ENCODE measurements at regions not wholly inside any gene's neighbourhood (a gene's known extent, or its start where the extent isn't known, plus 50 kb on each side); places are given as distances from the start of the nearest gene placed in this dataset.

GRCh38 chr18:8458546-8459215 is 150.6 kb upstream of the RAB12 start:
- no peak for DNase-seq (ENCODE audit: low spot score)

GRCh38 chr18:8460748-8461147 is 148.5 kb upstream of the RAB12 start:
- DNase-seq (ENCODE audit: low spot score): no peak

- DNase-seq (ENCODE audit: low spot score): no peak
These were observed 147.7 kb upstream of the RAB12 start for GRCh38 chr18:8461544-8461943.

GRCh38 chr18:8462651-8463185 is 146.5 kb upstream of the RAB12 start:
- no peak for DNase-seq (ENCODE audit: low spot score)

- DNase-seq (ENCODE audit: low spot score): no peak
These were observed 145.4 kb upstream of the RAB12 start for GRCh38 chr18:8463791-8464190.

GRCh38 chr18:8468191-8468590 is 141.0 kb upstream of the RAB12 start:
- no peak for DNase-seq (ENCODE audit: low spot score)

- no peak for DNase-seq (ENCODE audit: low spot score)
These were observed 140.3 kb upstream of the RAB12 start for GRCh38 chr18:8468921-8469335.

GRCh38 chr18:8469544-8470130 is 139.6 kb upstream of the RAB12 start:
- DNase-seq (ENCODE audit: low spot score): no peak

GRCh38 chr18:8471372-8471771 is 137.9 kb upstream of the RAB12 start:
- DNase-seq (ENCODE audit: low spot score): no peak

GRCh38 chr18:8474661-8475060 is 134.6 kb upstream of the RAB12 start:
- no peak for DNase-seq (ENCODE audit: low spot score)

GRCh38 chr18:8477615-8478014 is 131.6 kb upstream of the RAB12 start:
- DNase-seq (ENCODE audit: low spot score): no peak

- DNase-seq (ENCODE audit: low spot score): no peak
These were observed 130.9 kb upstream of the RAB12 start for GRCh38 chr18:8478166-8478967.

- DNase-seq (ENCODE audit: low spot score): no peak
These were observed 130.3 kb upstream of the RAB12 start for GRCh38 chr18:8478968-8479370.

GRCh38 chr18:8479789-8480188 is 129.4 kb upstream of the RAB12 start:
- no peak for DNase-seq (ENCODE audit: low spot score)

GRCh38 chr18:8480506-8481328 is 128.5 kb upstream of the RAB12 start:
- DNase-seq (ENCODE audit: low spot score): no peak

GRCh38 chr18:8484951-8485350 is 124.3 kb upstream of the RAB12 start:
- DNase-seq (ENCODE audit: low spot score): peak; percentile 73

GRCh38 chr18:8489761-8490160 is 119.5 kb upstream of the RAB12 start:
- DNase-seq (ENCODE audit: low spot score): no peak

- no peak for DNase-seq (ENCODE audit: low spot score)
These were observed 117.7 kb upstream of the RAB12 start for GRCh38 chr18:8491516-8491915.

GRCh38 chr18:8493141-8493540 is 116.1 kb upstream of the RAB12 start:
- peak; percentile 68 for DNase-seq (ENCODE audit: low spot score)

GRCh38 chr18:8496186-8496585 is 113.1 kb upstream of the RAB12 start:
- no peak for DNase-seq (ENCODE audit: low spot score)

GRCh38 chr18:8498905-8499304 is 110.3 kb upstream of the RAB12 start:
- no peak for DNase-seq (ENCODE audit: low spot score)

Measured in mesenteric fat pad (tissue), 1 donor.